HG03571 (cell line): ENCODE measurements at regions not wholly inside any gene's neighbourhood (a gene's known extent, or its start where the extent isn't known, plus 50 kb on each side); places are given as distances from the start of the nearest gene placed in this dataset.

Experiments used
- ATAC-seq: cut with Tn5 transposase; IDR thresholded peaks from one replicate; pipeline ENCODE4 v1.9.1; 2021; ENCODE audit not compliant: unreplicated experiment

- ATAC-seq, result no peak
These were observed 148.3 kb upstream of the POU2AF2 start for GRCh38 chr11:111097191-111097590.

- peak; percentile 52 for ATAC-seq
These were observed 150.2 kb upstream of the POU2AF2 start for GRCh38 chr11:111095327-111095726.

- no peak for ATAC-seq
These were observed 152.5 kb upstream of the POU2AF2 start for GRCh38 chr11:111093061-111093460.

- ATAC-seq, result no peak
These were observed 154.1 kb upstream of the POU2AF2 start for GRCh38 chr11:111091321-111091938.

- ATAC-seq, result no peak
These were observed 155.8 kb upstream of the POU2AF2 start for GRCh38 chr11:111089759-111090158.

GRCh38 chr11:111088847-111089355, 156.6 kb upstream of the POU2AF2 start:
- ATAC-seq, result no peak

- no peak for ATAC-seq
These were observed 159.5 kb upstream of the POU2AF2 start for GRCh38 chr11:111086058-111086457.

GRCh38 chr11:111082664-111083063, 162.9 kb upstream of the POU2AF2 start:
- no peak for ATAC-seq

- no peak for ATAC-seq
These were observed 164.5 kb upstream of the POU2AF2 start for GRCh38 chr11:111081021-111081511.

GRCh38 chr11:111077530-111078322, 167.8 kb upstream of the POU2AF2 start:
- no peak for ATAC-seq

GRCh38 chr11:111069066-111069465, 176.5 kb upstream of the POU2AF2 start:
- no peak for ATAC-seq

- no peak for ATAC-seq
These were observed 177.5 kb upstream of the POU2AF2 start for GRCh38 chr11:111067994-111068393.

- no peak for ATAC-seq
These were observed 178.7 kb upstream of the POU2AF2 start for GRCh38 chr11:111066846-111067245.

GRCh38 chr11:111063726-111064517, 181.6 kb upstream of the POU2AF2 start:
- ATAC-seq, result no peak

- ATAC-seq, result no peak
These were observed 183.1 kb upstream of the POU2AF2 start for GRCh38 chr11:111062420-111062819.

GRCh38 chr11:111059726-111060125, 185.8 kb upstream of the POU2AF2 start:
- no peak for ATAC-seq

- no peak for ATAC-seq
These were observed 196.4 kb upstream of the POU2AF2 start for GRCh38 chr11:111049131-111049530.

- ATAC-seq, result no peak
These were observed 198.2 kb upstream of the POU2AF2 start for GRCh38 chr11:111047374-111047773.

GRCh38 chr11:111046291-111046690, 199.2 kb upstream of the POU2AF2 start:
- no peak for ATAC-seq

GRCh38 chr11:111045874-111046273, 199.7 kb upstream of the POU2AF2 start:
- no peak for ATAC-seq

- ATAC-seq, result no peak
These were observed 200.1 kb upstream of the POU2AF2 start for GRCh38 chr11:111045407-111045803.
